ENCODE measurements at regions not wholly inside any gene's neighbourhood (a gene's known extent, or its start where the extent isn't known, plus 50 kb on each side); places are given as distances from the start of the nearest gene placed in this dataset.
A peak's percentile ranks its signal among the peaks of the same experiment; 100 is the strongest.
"Not testable (repeated sequence)": the region's sequence is repeated elsewhere in the genome, so short reads cannot be mapped to it uniquely, and the experiment has no call there.

- DNase-seq (ENCODE audit: low spot score): no peak
Measured at GRCh38 chr1:212155219-212155618, 119.7 kb downstream of the DTL start.

- DNase-seq (ENCODE audit: low spot score): no peak
Measured at GRCh38 chr1:212157252-212157651, 121.7 kb downstream of the DTL start.

- DNase-seq (ENCODE audit: low spot score): no peak
Measured at GRCh38 chr1:212158912-212159796, 123.6 kb downstream of the DTL start.

GRCh38 chr1:212161231-212161781 is 123.9 kb upstream of the PPP2R5A start:
- DNase-seq (ENCODE audit: low spot score): peak; percentile 71

GRCh38 chr1:212162635-212163034 is 122.6 kb upstream of the PPP2R5A start:
- peak; percentile 57 for DNase-seq (ENCODE audit: low spot score)

GRCh38 chr1:212164095-212164872 is 120.9 kb upstream of the PPP2R5A start:
- DNase-seq (ENCODE audit: low spot score): no peak

GRCh38 chr1:212166244-212166643 is 119.0 kb upstream of the PPP2R5A start:
- no peak for DNase-seq (ENCODE audit: low spot score)

- no peak for DNase-seq (ENCODE audit: low spot score)
Measured at GRCh38 chr1:212166644-212167043, 118.6 kb upstream of the PPP2R5A start.

- peak; percentile 56 for DNase-seq (ENCODE audit: low spot score)
Measured at GRCh38 chr1:212167098-212167497, 118.1 kb upstream of the PPP2R5A start.

GRCh38 chr1:212173567-212173966 is 111.6 kb upstream of the PPP2R5A start:
- DNase-seq (ENCODE audit: low spot score): no peak

GRCh38 chr1:212174295-212174694 is 110.9 kb upstream of the PPP2R5A start:
- DNase-seq (ENCODE audit: low spot score): not testable (repeated sequence)

- no peak for DNase-seq (ENCODE audit: low spot score)
Measured at GRCh38 chr1:212177542-212177941, 107.7 kb upstream of the PPP2R5A start.

GRCh38 chr1:212178851-212179250 is 106.4 kb upstream of the PPP2R5A start:
- no peak for DNase-seq (ENCODE audit: low spot score)

- DNase-seq (ENCODE audit: low spot score): peak; percentile 90
Measured at GRCh38 chr1:212179394-212180076, 105.7 kb upstream of the PPP2R5A start.

- no peak for DNase-seq (ENCODE audit: low spot score)
Measured at GRCh38 chr1:212181015-212181882, 104.0 kb upstream of the PPP2R5A start.

GRCh38 chr1:212182171-212182570 is 103.0 kb upstream of the PPP2R5A start:
- DNase-seq (ENCODE audit: low spot score): no peak

- DNase-seq (ENCODE audit: low spot score): no peak
Measured at GRCh38 chr1:212182579-212182978, 102.6 kb upstream of the PPP2R5A start.

GRCh38 chr1:212186427-212187207 is 98.6 kb upstream of the PPP2R5A start:
- DNase-seq (ENCODE audit: low spot score): no peak

GRCh38 chr1:212188599-212189351 is 96.4 kb upstream of the PPP2R5A start:
- DNase-seq (ENCODE audit: low spot score): no peak

GRCh38 chr1:212189352-212189738 is 95.9 kb upstream of the PPP2R5A start:
- no peak for DNase-seq (ENCODE audit: low spot score)
